ENCODE measurements at regions not wholly inside any gene's neighbourhood (a gene's known extent, or its start where the extent isn't known, plus 50 kb on each side); places are given as distances from the start of the nearest gene placed in this dataset.

- ATAC-seq (no peak), DNase-seq (ENCODE audit: low spot score) (no peak)
- Histone ChIP-seq H3K9me2 (ENCODE audit: insufficient read depth) (no peaks in the 10 kb centered on the region), H3K27me3 (ENCODE audit: insufficient read depth) (no peaks in the 10 kb centered on the region), H4K20me1 (replicated peaks; ENCODE audit: insufficient read depth) (no peaks in the 10 kb centered on the region), H3K79me2 (replicated peaks; ENCODE audit: insufficient read depth) (no peaks in the 10 kb centered on the region), H3K4me1 (ENCODE audit: insufficient read depth) (no peaks in the 10 kb centered on the region), H3K4me3 (no peak overlapping the region), H2AFZ (no peak overlapping the region), H3F3A (replicated peaks; ENCODE audit: low read depth) (no peaks in the 10 kb centered on the region), H3K4me2 (no peak overlapping the region), H3K27ac (ENCODE audit: low read depth) (no peak overlapping the region), H3K36me3 (ENCODE audit: insufficient read depth) (no peaks in the 10 kb centered on the region; the same call in none of the 2 replicates)
- Mint-ChIP-seq H3K4me1 (no peaks in the 10 kb centered on the region), H3K27me3 (ENCODE audit: insufficient read depth, low read depth, poor library complexity) (peaks cover 1% of the 10 kb centered on the region), H3K27ac (no peak overlapping the region), H3K36me3 (ENCODE audit: low read depth) (0 out of 3 replicates have a peak, but pooled peaks cover under 1% of the 10 kb centered on the region), H3K9me3 (peaks cover 11% of the 10 kb centered on the region), H3K4me3 (no peak overlapping the region)
- TF ChIP-seq ZNF331 (CRISPR knock-in tag; IDR thresholded peaks at IDR 0.05; ENCODE audit: low read depth) (no peak), EZH2 (IDR thresholded peaks at IDR 0.05; ENCODE audit: low read depth, unreplicated experiment) (no peak), ETS1 (IDR thresholded peaks at IDR 0.05) (no peak), REST (IDR thresholded peaks at IDR 0.05; ENCODE audit: unreplicated experiment) (no peak), ZNF462 (CRISPR knock-in tag; IDR thresholded peaks at IDR 0.05) (no peak), ZNF114 (CRISPR knock-in tag; IDR thresholded peaks at IDR 0.05) (no peak), CREB1 (CRISPR knock-in tag; IDR thresholded peaks at IDR 0.05; ENCODE audit: low read depth) (no peak), STAT1 (IDR thresholded peaks at IDR 0.05; ENCODE audit: unreplicated experiment) (no peak), CTCF (conservative IDR thresholded peaks at IDR 0.05; ENCODE audit: low read depth in 2 of 2) (no peak), NANOG (IDR thresholded peaks at IDR 0.05; ENCODE audit: borderline replicate concordance) (no peak), EZH2phosphoT487 (IDR thresholded peaks at IDR 0.05; ENCODE audit: unreplicated experiment) (no peak), POLR2AphosphoS5 (IDR thresholded peaks at IDR 0.05; ENCODE audit: low read depth) (no peak), JUNB (IDR thresholded peaks at IDR 0.05; ENCODE audit: unreplicated experiment) (no peak)
Observed at GRCh38 chr1:38640371-38640770, 219.2 kb downstream of the RRAGC start.

Data from GM23338 (cell line).